Stimulated activated memory B cell treated with anti-CD40 and anti-IgM and Interleukin-4, amounts not matched to agents 10 μg/mL and 1 μg/mL and 100 μg/mL, for 72 hours (primary cell): ENCODE measurements at regions not wholly inside any gene's neighbourhood (a gene's known extent, or its start where the extent isn't known, plus 50 kb on each side); places are given as distances from the start of the nearest gene placed in this dataset.
"Not testable (repeated sequence)": the region's sequence is repeated elsewhere in the genome, so short reads cannot be mapped to it uniquely, and the experiment has no call there.

Experiments
- ATAC-seq: fragments of 150-1000 bp; cut with Tn5 transposase; 2 replicates; pipeline ENCODE4 v1.10.0; 2021
- H3K27ac Mint-ChIP-seq: one replicate; pipeline ENCODE4 v1.8.0; 2022; ENCODE audit warnings: mild to moderate bottlenecking, mixed read lengths
- H3K27me3 Mint-ChIP-seq: one replicate; pipeline ENCODE4 v1.8.0; 2022; ENCODE audit warnings: mixed read lengths
- H3K36me3 Mint-ChIP-seq: one replicate; pipeline ENCODE4 v1.8.0; 2022; ENCODE audit warnings: mixed read lengths
- H3K4me1 Mint-ChIP-seq: one replicate; pipeline ENCODE4 v1.8.0; 2022; ENCODE audit warnings: mixed read lengths
- H3K4me3 Mint-ChIP-seq: one replicate; pipeline ENCODE4 v1.8.0; 2022; ENCODE audit warnings: mild to moderate bottlenecking, moderate library complexity, mixed read lengths
- H3K9me3 Mint-ChIP-seq: one replicate; pipeline ENCODE4 v1.8.0; 2022; ENCODE audit warnings: mixed read lengths

DNA sequence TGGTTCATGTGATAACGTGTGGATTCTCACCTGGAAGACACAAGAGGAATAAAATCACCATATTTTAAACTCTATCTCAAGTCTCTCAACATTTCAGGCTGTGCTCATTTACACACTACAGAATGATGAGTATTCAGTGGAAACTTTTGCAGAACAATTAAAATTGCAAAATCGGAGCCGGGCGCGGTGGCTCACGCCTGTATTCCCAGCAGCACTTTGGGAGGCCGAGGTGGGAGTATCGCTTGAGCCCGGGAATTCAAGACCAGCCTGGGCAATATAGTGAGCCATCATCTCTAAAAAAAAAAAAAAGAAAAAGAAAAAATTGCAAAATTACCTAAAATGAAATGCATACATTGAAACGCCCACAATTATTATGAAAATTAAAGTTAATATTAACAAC, 825.9 kb downstream of the KCNJ18 start:
- Mint-ChIP-seq H3K36me3 (no peaks in the 10 kb centered on the region), H3K9me3 (peaks cover 4% of the 10 kb centered on the region), H3K4me1 (no peaks in the 10 kb centered on the region), H3K27me3 (no peaks in the 10 kb centered on the region), H3K27ac (no peak overlapping the region), H3K4me3 (no peak overlapping the region)
- ATAC-seq = no peak

- H3K27ac Mint-ChIP-seq, ATAC-seq: not testable (repeated sequence)
Measured at GRCh38 chr17:22548873-22549272, 856.5 kb downstream of the KCNJ18 start.

DNA sequence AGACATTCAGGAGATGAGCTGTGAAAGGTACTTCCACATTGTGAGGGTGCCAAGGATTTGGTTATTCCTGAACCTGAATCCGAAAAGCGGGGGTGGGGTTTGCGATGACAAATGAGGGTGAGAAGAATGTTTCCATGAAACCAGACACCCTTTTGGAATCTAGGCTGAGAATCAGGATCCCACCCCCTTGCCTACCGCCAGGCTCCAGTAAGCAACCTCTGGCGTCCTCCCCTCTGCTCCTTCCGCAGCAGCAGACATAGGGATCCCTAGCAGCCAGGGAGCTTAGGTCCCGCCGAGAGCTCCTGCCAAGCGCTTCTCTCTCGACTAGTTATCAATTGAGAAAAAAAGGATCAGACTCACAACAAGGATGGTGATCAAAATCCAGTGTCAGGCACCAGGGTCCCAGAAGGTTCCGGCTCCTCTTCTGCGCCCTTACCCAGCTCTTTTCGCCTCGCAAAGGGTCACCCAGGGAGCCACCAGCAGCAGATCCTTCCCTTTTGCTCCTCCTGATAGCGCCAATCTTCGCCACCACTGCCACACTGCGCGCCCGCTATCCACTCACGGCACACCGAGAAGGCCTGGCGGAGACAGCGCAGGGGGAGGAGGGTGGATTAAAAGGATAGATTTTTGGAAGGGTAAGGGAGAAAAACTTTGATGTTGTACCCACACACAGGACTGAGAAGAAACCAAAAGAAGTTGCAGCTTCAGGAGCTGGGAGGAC, 859.5 kb downstream of the KCNJ18 start:
- H3K4me1 Mint-ChIP-seq, H3K27ac Mint-ChIP-seq, H3K4me3 Mint-ChIP-seq, H3K36me3 Mint-ChIP-seq, ATAC-seq, H3K9me3 Mint-ChIP-seq, H3K27me3 Mint-ChIP-seq: not testable (repeated sequence)

More at GRCh38 chr17:22548873-22549272, 856.5 kb downstream of the KCNJ18 start:
- H3K4me3 Mint-ChIP-seq, H3K4me1 Mint-ChIP-seq, H3K36me3 Mint-ChIP-seq, H3K27me3 Mint-ChIP-seq, H3K9me3 Mint-ChIP-seq: not testable (repeated sequence)

GRCh38 chr17:22569459-22570143, 877.3 kb downstream of the KCNJ18 start:
- Mint-ChIP-seq H3K27me3 (no peaks in the 10 kb centered on the region), H3K27ac (no peak overlapping the region), H3K9me3 (peaks cover 14% of the 10 kb centered on the region), H3K36me3 (no peaks in the 10 kb centered on the region), H3K4me3 (no peak overlapping the region), H3K4me1 (no peaks in the 10 kb centered on the region)
- no peak for ATAC-seq

- Mint-ChIP-seq H3K27ac (no peak overlapping the region), H3K36me3 (no peaks in the 10 kb centered on the region)
Measured at GRCh38 chr17:22570144-22570845, 878.0 kb downstream of the KCNJ18 start.

DNA sequence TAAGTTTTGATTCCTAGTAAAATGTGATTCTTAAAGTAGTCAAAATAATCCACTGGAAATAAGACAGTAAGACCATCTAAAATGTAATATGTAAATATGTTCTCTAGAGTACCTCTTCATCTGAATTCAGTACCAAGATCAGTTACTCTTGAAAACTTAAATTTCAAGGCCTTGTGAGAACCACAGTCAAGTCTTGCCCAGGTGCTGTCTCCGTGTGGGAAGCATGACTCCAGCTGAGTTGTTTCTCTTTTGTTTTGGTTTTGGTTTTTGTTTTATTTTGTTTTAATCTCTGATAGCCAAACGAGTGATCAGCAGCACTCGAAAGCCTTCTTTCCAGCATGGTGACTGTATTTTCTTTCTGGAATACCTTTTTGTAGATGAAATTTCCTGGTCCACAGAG, 907.0 kb downstream of the KCNJ18 start:
- Mint-ChIP-seq H3K27me3 (no peaks in the 10 kb centered on the region), H3K4me1 (no peaks in the 10 kb centered on the region), H3K4me3 (no peak overlapping the region), H3K9me3 (peaks cover 6% of the 10 kb centered on the region), H3K36me3 (no peaks in the 10 kb centered on the region), H3K27ac (no peak overlapping the region)
- no peak for ATAC-seq

More at GRCh38 chr17:22570144-22570845, 878.0 kb downstream of the KCNJ18 start:
- peaks cover 14% of the 10 kb centered on the region for H3K9me3 Mint-ChIP-seq
- no peak overlapping the region for H3K4me3 Mint-ChIP-seq
- no peak for ATAC-seq
- no peaks in the 10 kb centered on the region for H3K4me1 Mint-ChIP-seq
- no peaks in the 10 kb centered on the region for H3K27me3 Mint-ChIP-seq

DNA sequence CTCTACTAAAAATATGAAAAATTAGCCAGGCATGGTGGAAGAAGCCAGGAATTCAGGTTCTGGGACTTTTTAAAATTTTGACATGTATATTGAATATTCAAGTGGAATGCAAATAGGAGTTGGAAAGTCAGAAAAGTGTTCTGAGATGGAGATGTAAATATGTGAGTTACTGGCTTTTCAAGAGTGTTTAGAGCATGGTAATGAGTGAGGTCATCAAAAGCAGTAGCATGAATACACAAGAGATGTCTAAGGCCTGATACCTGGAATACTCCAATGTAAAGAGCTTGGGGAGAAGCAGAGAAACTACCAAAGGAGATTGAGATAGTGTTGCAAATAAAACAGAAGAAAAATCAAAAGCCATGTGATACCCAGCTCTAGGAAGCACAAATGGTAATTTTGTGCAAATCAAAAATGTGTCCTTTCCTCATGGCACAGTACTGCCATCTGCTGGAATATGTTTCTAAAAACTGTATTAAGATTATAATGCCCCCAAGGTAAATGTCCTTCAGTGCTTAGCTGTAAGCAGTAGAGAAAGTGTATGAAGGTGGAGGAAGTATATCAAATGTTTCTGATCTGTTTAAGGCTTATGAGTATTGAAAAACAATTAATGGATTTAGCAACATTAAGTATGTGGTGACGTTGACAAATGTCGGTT, 908.4 kb downstream of the KCNJ18 start:
- Mint-ChIP-seq H3K4me1 (no peaks in the 10 kb centered on the region), H3K9me3 (peaks cover 6% of the 10 kb centered on the region), H3K4me3 (no peak overlapping the region), H3K27me3 (no peaks in the 10 kb centered on the region), H3K27ac (no peak overlapping the region), H3K36me3 (no peaks in the 10 kb centered on the region)
- no peak for ATAC-seq
